ENCODE measurements at regions not wholly inside any gene's neighbourhood (a gene's known extent, or its start where the extent isn't known, plus 50 kb on each side); places are given as distances from the start of the nearest gene placed in this dataset.

DNA sequence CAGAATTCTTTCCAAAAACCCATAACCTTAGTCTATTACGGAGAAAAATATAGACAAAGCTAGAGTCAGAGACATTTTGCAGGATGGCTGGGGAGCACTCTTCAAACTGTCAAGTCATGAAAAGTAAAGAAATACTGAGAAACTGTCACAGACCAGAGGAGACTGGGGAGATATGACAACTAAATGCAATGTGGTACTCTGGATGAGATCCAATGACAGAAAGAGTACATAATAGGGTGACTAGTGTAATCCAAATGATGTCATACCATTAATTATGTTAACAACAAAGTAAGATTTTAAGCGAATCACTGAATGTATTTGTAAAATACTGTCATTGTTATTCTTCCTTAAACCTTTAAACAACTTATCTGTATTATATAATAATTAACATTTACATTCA, 393.8 kb downstream of the LIG4 start:
- Mint-ChIP-seq H3K4me1 (ENCODE audit: low read depth, unreplicated experiment) (peaks cover 18% of the 10 kb centered on the region), H3K36me3 (ENCODE audit: low read depth, unreplicated experiment) (no peaks in the 10 kb centered on the region), H3K27ac (ENCODE audit: unreplicated experiment) (no peak overlapping the region), H3K27me3 (ENCODE audit: low read depth, unreplicated experiment) (no peaks in the 10 kb centered on the region), H3K4me3 (ENCODE audit: unreplicated experiment) (no peak overlapping the region), H3K9me3 (ENCODE audit: unreplicated experiment) (peaks cover 2% of the 10 kb centered on the region)
- Histone ChIP-seq H3K4me3 (ENCODE audit: insufficient read depth, low read depth, low read length) (no peak overlapping the region), H3K27me3 (ENCODE audit: insufficient read depth, low read length) (no peaks in the 10 kb centered on the region), H2AFZ (ENCODE audit: low read depth, low read length) (no peak overlapping the region), H3K27ac (ENCODE audit: low read depth, low read length) (no peak overlapping the region), H3K9me3 (ENCODE audit: insufficient read depth, low read depth, low read length) (no peaks in the 10 kb centered on the region), H3K36me3 (ENCODE audit: insufficient read depth, low read length) (no peaks in the 10 kb centered on the region), H3K79me2 (ENCODE audit: insufficient read depth, low read length) (no peaks in the 10 kb centered on the region), H3K9ac (ENCODE audit: low read length) (no peak overlapping the region), H3K4me1 (ENCODE audit: insufficient read depth, low read length) (no peaks in the 10 kb centered on the region), H4K20me1 (ENCODE audit: insufficient read depth, low read length) (no peaks in the 10 kb centered on the region), H3K4me2 (ENCODE audit: low read length) (no peak overlapping the region)
- DNase-seq (ENCODE audit: low read depth) (no peak), FAIRE-seq (no peak)
- TF ChIP-seq, protein P1, sequence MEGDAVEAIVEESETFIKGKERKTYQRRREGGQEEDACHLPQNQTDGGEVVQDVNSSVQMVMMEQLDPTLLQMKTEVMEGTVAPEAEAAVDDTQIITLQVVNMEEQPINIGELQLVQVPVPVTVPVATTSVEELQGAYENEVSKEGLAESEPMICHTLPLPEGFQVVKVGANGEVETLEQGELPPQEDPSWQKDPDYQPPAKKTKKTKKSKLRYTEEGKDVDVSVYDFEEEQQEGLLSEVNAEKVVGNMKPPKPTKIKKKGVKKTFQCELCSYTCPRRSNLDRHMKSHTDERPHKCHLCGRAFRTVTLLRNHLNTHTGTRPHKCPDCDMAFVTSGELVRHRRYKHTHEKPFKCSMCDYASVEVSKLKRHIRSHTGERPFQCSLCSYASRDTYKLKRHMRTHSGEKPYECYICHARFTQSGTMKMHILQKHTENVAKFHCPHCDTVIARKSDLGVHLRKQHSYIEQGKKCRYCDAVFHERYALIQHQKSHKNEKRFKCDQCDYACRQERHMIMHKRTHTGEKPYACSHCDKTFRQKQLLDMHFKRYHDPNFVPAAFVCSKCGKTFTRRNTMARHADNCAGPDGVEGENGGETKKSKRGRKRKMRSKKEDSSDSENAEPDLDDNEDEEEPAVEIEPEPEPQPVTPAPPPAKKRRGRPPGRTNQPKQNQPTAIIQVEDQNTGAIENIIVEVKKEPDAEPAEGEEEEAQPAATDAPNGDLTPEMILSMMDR (IDR thresholded peaks at IDR 0.05; ENCODE audit: insufficient read depth, low read depth, low read length), result no peak
- TF ChIP-seq EZH2 (IDR thresholded peaks at IDR 0.05; ENCODE audit: insufficient read depth, low read length), result no peak

DNA sequence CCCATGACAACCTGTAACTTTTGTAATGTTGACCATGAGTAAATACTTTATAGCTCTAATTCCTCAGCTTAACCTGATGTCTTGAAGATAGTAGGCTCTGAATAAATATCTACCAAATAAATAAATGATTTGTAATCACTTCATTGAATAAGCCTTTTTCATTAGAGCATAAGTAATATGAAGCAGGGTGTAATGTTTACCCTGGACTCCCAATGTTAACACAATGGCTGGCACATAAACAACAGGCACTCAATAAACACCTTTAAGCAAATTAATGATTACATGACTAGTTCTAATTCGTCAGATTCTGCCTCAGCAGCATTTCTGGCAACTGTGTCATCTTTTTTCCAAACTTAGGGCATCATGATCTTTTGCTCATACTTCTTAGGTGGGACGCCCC, 396.3 kb downstream of the LIG4 start:
- DNase-seq (ENCODE audit: low read depth), result peak; percentile 11
- Mint-ChIP-seq H3K27ac (ENCODE audit: unreplicated experiment) (peak overlapping the region; percentile 63), H3K36me3 (ENCODE audit: low read depth, unreplicated experiment) (no peaks in the 10 kb centered on the region), H3K9me3 (ENCODE audit: unreplicated experiment) (peaks cover 2% of the 10 kb centered on the region), H3K4me1 (ENCODE audit: low read depth, unreplicated experiment) (peaks cover 18% of the 10 kb centered on the region), H3K27me3 (ENCODE audit: low read depth, unreplicated experiment) (no peaks in the 10 kb centered on the region), H3K4me3 (ENCODE audit: unreplicated experiment) (no peak overlapping the region)
- H3K9ac ChIP-seq (ENCODE audit: low read length), result no peak overlapping the region
- H3K4me3 ChIP-seq (ENCODE audit: insufficient read depth, low read depth, low read length), result no peak overlapping the region
- no peak overlapping the region for H3K4me2 ChIP-seq (ENCODE audit: low read length)
- H3K36me3 ChIP-seq (ENCODE audit: insufficient read depth, low read length), result no peaks in the 10 kb centered on the region
- H3K27ac ChIP-seq (ENCODE audit: low read depth, low read length), result no peak overlapping the region
- no peak overlapping the region for H2AFZ ChIP-seq (ENCODE audit: low read depth, low read length)
- FAIRE-seq, result no peak
- no peaks in the 10 kb centered on the region for H3K4me1 ChIP-seq (ENCODE audit: insufficient read depth, low read length)
- no peaks in the 10 kb centered on the region for H3K9me3 ChIP-seq (ENCODE audit: insufficient read depth, low read depth, low read length)
- H3K27me3 ChIP-seq (ENCODE audit: insufficient read depth, low read length), result no peaks in the 10 kb centered on the region
- no peaks in the 10 kb centered on the region for H3K79me2 ChIP-seq (ENCODE audit: insufficient read depth, low read length)
- H4K20me1 ChIP-seq (ENCODE audit: insufficient read depth, low read length), result no peaks in the 10 kb centered on the region
- TF ChIP-seq EZH2 (IDR thresholded peaks at IDR 0.05; ENCODE audit: insufficient read depth, low read length), result no peak
- TF ChIP-seq, protein P1 (IDR thresholded peaks at IDR 0.05; ENCODE audit: insufficient read depth, low read depth, low read length), result no peak

DNA sequence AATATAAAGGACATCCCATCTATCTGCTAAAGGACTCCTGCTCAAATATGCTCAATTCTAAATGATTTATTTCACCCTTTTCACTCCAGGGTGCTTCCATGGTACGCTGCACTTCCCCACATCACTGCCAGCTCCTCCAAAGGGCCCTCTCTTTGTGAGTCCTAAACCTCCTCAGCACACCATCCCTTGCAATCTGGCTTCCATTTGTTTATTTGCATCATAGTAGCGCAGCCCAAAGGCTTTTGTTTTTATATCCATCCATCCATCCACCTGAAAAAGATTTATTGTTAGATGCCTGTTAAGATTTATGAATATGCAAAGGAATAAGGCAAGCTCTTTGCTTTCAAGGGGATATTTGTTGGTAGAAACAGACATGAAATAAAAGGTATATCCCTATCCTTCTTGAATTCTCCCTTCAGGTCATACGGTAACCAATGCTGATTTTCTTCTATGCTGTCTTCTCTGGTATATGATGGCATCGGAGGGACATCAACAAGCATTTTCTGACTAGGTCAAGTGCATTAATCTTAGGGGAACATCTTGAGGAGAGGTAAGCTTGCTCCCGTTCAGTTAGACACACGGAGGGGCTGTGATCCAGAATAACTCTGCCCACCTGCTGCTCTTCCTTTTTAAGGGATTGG, 397.6 kb downstream of the LIG4 start:
- Mint-ChIP-seq H3K4me3 (ENCODE audit: unreplicated experiment) (no peak overlapping the region), H3K27me3 (ENCODE audit: low read depth, unreplicated experiment) (no peaks in the 10 kb centered on the region), H3K36me3 (ENCODE audit: low read depth, unreplicated experiment) (no peaks in the 10 kb centered on the region), H3K27ac (ENCODE audit: unreplicated experiment) (no peak overlapping the region), H3K4me1 (ENCODE audit: low read depth, unreplicated experiment) (peaks cover 18% of the 10 kb centered on the region), H3K9me3 (ENCODE audit: unreplicated experiment) (no peaks in the 10 kb centered on the region)
- H3K27me3 ChIP-seq (ENCODE audit: insufficient read depth, low read length), result no peaks in the 10 kb centered on the region
- H3K79me2 ChIP-seq (ENCODE audit: insufficient read depth, low read length), result no peaks in the 10 kb centered on the region
- no peak overlapping the region for H3K4me3 ChIP-seq (ENCODE audit: insufficient read depth, low read depth, low read length)
- no peak overlapping the region for H3K9ac ChIP-seq (ENCODE audit: low read length)
- no peak overlapping the region for H2AFZ ChIP-seq (ENCODE audit: low read depth, low read length)
- H3K4me1 ChIP-seq (ENCODE audit: insufficient read depth, low read length), result no peaks in the 10 kb centered on the region
- no peak for FAIRE-seq
- H3K27ac ChIP-seq (ENCODE audit: low read depth, low read length), result no peak overlapping the region
- H4K20me1 ChIP-seq (ENCODE audit: insufficient read depth, low read length), result no peaks in the 10 kb centered on the region
- no peaks in the 10 kb centered on the region for H3K36me3 ChIP-seq (ENCODE audit: insufficient read depth, low read length)
- no peaks in the 10 kb centered on the region for H3K9me3 ChIP-seq (ENCODE audit: insufficient read depth, low read depth, low read length)
- H3K4me2 ChIP-seq (ENCODE audit: low read length), result no peak overlapping the region
- TF ChIP-seq, protein P1 (IDR thresholded peaks at IDR 0.05; ENCODE audit: insufficient read depth, low read depth, low read length), result no peak
- TF ChIP-seq EZH2 (IDR thresholded peaks at IDR 0.05; ENCODE audit: insufficient read depth, low read length), result no peak
- DNase-seq (ENCODE audit: low read depth), result no peak

Measured in astrocyte (in vitro differentiated cells and primary cell).